K562 (cell line): ENCODE measurements at regions not wholly inside any gene's neighbourhood (a gene's known extent, or its start where the extent isn't known, plus 50 kb on each side); places are given as distances from the start of the nearest gene placed in this dataset.

Experiments
- BRD4 ChIP-seq: fragments of 200-600 bp; sonication (generic); IDR thresholded peaks from 2 replicates; pipeline ENCODE4 v1.6.1; 2017; ENCODE audit warnings: inconsistent platforms
- MTF1 ChIP-seq: fragments of 250-450 bp; sonication (Bioruptor Pico); IDR thresholded peaks from 2 replicates; pipeline ENCODE4 v1.9.0; 2021; ENCODE audit warnings: moderate library complexity, mild to moderate bottlenecking, inconsistent platforms, borderline replicate concordance
- PHF8 ChIP-seq: fragments of 200-600 bp; sonication (generic); IDR thresholded peaks from 2 replicates; pipeline ENCODE4 v1.6.1; 2012; ENCODE audit warnings: mixed run types, mild to moderate bottlenecking, inconsistent platforms, low read length, moderate library complexity, borderline replicate concordance
- PYGO2 ChIP-seq: fragments of 450-650 bp; IDR thresholded peaks from 2 replicates; pipeline ENCODE4 v1.6.1; 2016; ENCODE audit warnings: mild to moderate bottlenecking, missing genetic modification characterization, moderate library complexity, missing compliant biosample characterization
- SMARCC2 ChIP-seq: fragments of 450-650 bp; IDR thresholded peaks from 2 replicates; pipeline ENCODE4 v1.6.1; 2017; ENCODE audit warnings: antibody characterized with exemption, moderate library complexity, mild to moderate bottlenecking, low read depth
- TARDBP ChIP-seq: fragments of 450-650 bp; IDR thresholded peaks from 2 replicates; pipeline ENCODE4 v1.6.1; 2016
- U2AF2 ChIP-seq: fragments of 200-400 bp; formaldehyde crosslinking; optimal IDR thresholded peaks from 2 replicates; pipeline ENCODE3; 2017; ENCODE audit warnings: low read depth, mild to moderate bottlenecking, low read length
- YY1 ChIP-seq, 3 experiments: IDR thresholded peaks; 2 replicates each; pipeline ENCODE4 v1.6.1; 2011; ENCODE audit warnings: low read length in 2 of 3, mild to moderate bottlenecking in 2 of 3, moderate library complexity in 2 of 3, borderline replicate concordance in 1 of 3, control low read depth in 1 of 3, low read depth in 1 of 3; ENCODE audit not compliant: insufficient read depth in 3 of 3, insufficient replicate concordance in 2 of 3, control insufficient read depth in 1 of 3, insufficient read length in 1 of 3; ENCODE audit errors: extremely low read depth in 1 of 3
- ZNF57 ChIP-seq: fragments of 450-650 bp; formaldehyde crosslinking; IDR thresholded peaks from 2 replicates; pipeline ENCODE4 v1.4.0; 2020; ENCODE audit warnings: mild to moderate bottlenecking, moderate library complexity
- ZNF830 ChIP-seq: fragments of 250-450 bp; sonication (Bioruptor Pico); IDR thresholded peaks from 2 replicates; pipeline ENCODE4 v1.5.0; 2021; ENCODE audit warnings: mild to moderate bottlenecking
- TF ChIP-seq, protein P1 (sequence below), 3 experiments: IDR thresholded peaks in 2 of 3; conservative IDR thresholded peaks in 1 of 3; 2 replicates each; pipeline ENCODE4 v1.5.1; 2011 to 2012; ENCODE audit warnings: low read length in 3 of 3, mild to moderate bottlenecking in 3 of 3, control low read depth in 2 of 3, improper control_type of control experiment in 1 of 3, inconsistent platforms in 1 of 3, low read depth in 1 of 3, mixed read lengths in 1 of 3, moderate library complexity in 1 of 3; ENCODE audit not compliant: insufficient read depth in 2 of 3

DNA sequence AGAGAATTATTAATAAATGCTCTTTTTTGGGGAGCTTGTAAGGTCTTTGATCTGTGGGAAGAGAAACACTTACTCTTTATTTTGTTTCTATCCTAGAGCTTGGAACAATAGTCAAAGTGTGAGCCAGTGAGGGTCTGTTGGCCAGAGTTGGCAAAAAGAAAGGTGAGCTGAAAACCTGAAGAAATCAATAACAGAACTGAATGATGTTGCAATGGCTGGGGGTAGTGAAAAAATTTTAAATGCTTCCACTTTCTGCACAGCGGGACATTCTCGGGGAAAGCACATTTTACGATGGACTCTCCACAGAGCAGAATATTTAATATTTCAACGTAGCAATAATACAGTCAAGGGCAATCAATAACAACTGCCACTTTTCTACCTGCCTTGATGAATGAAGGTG lies 78.9 kb downstream of the SKA1 start:
- TF ChIP-seq, protein P1, sequence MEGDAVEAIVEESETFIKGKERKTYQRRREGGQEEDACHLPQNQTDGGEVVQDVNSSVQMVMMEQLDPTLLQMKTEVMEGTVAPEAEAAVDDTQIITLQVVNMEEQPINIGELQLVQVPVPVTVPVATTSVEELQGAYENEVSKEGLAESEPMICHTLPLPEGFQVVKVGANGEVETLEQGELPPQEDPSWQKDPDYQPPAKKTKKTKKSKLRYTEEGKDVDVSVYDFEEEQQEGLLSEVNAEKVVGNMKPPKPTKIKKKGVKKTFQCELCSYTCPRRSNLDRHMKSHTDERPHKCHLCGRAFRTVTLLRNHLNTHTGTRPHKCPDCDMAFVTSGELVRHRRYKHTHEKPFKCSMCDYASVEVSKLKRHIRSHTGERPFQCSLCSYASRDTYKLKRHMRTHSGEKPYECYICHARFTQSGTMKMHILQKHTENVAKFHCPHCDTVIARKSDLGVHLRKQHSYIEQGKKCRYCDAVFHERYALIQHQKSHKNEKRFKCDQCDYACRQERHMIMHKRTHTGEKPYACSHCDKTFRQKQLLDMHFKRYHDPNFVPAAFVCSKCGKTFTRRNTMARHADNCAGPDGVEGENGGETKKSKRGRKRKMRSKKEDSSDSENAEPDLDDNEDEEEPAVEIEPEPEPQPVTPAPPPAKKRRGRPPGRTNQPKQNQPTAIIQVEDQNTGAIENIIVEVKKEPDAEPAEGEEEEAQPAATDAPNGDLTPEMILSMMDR (IDR thresholded peaks at IDR 0.05 in 2 of 3, conservative IDR thresholded peaks at IDR 0.05 in 1 of 3; ENCODE audit: insufficient read depth in 2 of 3, low read depth in 1 of 3, low read length in 3 of 3), result no peak
- no peak for TF ChIP-seq PYGO2 (tag)
- TF ChIP-seq U2AF2, result no peak
- TF ChIP-seq SMARCC2, result no peak
- TF ChIP-seq BRD4, result no peak
- no peak for TF ChIP-seq PHF8
- TF ChIP-seq ZNF57, result no peak
- no peak for TF ChIP-seq YY1 (IDR thresholded peaks at IDR 0.05; ENCODE audit: borderline replicate concordance in 1 of 3, control insufficient read depth in 1 of 3, extremely low read depth in 1 of 3, insufficient read depth in 3 of 3, insufficient read length in 1 of 3, insufficient replicate concordance in 2 of 3, low read depth in 1 of 3, low read length in 2 of 3)
- no peak for TF ChIP-seq MTF1 (CRISPR knock-in tag)
- no peak for TF ChIP-seq TARDBP
- TF ChIP-seq ZNF830, result no peak
